ENCODE measurements at regions not wholly inside any gene's neighbourhood (a gene's known extent, or its start where the extent isn't known, plus 50 kb on each side); places are given as distances from the start of the nearest gene placed in this dataset.

- no CpG with 5 or more reads among the region's 4 CpGs for whole genome bisulfite sequencing (ENCODE audit: extremely low coverage, insufficient coverage, insufficient read length)
- Histone ChIP-seq H2AK5ac (ENCODE audit: low read length) (no peak overlapping the region), H2AFZ (ENCODE audit: insufficient read depth, low read length, poor library complexity) (no peak overlapping the region)
Measured at GRCh38 chr9:90085633-90086032, 480.8 kb downstream of the GADD45G start.

GRCh38 chr9:90086101-90086511, 481.3 kb downstream of the GADD45G start:
- Histone ChIP-seq H2BK5ac (ENCODE audit: low read depth, low read length, poor library complexity) (no peak overlapping the region), H3K14ac (ENCODE audit: low read length) (no peak overlapping the region), H3K79me2 (ENCODE audit: control insufficient read depth, insufficient read depth, low read length, poor library complexity) (no peaks in the 10 kb centered on the region), H4K12ac (ENCODE audit: low read depth, low read length) (no peak overlapping the region), H3K27ac (ENCODE audit: low read depth, low read length) (no peak overlapping the region), H4K8ac (ENCODE audit: low read depth, low read length) (no peak overlapping the region), H3K79me1 (ENCODE audit: low read length) (no peaks in the 10 kb centered on the region), H3K27me3 (ENCODE audit: insufficient read depth, low read length) (no peaks in the 10 kb centered on the region), H2AK5ac (ENCODE audit: low read length) (no peak overlapping the region), H3K9ac (ENCODE audit: low read length) (no peak overlapping the region), H3K4ac (ENCODE audit: low read depth, low read length) (no peak overlapping the region), H3K23ac (ENCODE audit: low read length) (no peak overlapping the region), H2BK12ac (ENCODE audit: low read length) (no peak overlapping the region), H3K36me3 (ENCODE audit: control insufficient read depth in 1 of 2, insufficient read depth in 2 of 2, low read length in 2 of 2) (no peaks in the 10 kb centered on the region), H2AFZ (ENCODE audit: insufficient read depth, low read length, poor library complexity) (no peak overlapping the region), H3K18ac (ENCODE audit: low read length) (no peak overlapping the region), H2BK120ac (ENCODE audit: insufficient read depth, low read length, poor library complexity) (no peak overlapping the region), H3K9me3 (ENCODE audit: insufficient read depth, low read depth, low read length) (peaks cover 4% of the 10 kb centered on the region), H4K91ac (ENCODE audit: low read depth, low read length) (no peak overlapping the region), H3K4me2 (ENCODE audit: low read length) (no peak overlapping the region), H3K4me1 (ENCODE audit: control insufficient read depth in 1 of 2, insufficient read depth in 2 of 2, low read length in 2 of 2) (no peaks in the 10 kb centered on the region), H3K4me3 (ENCODE audit: low read depth, low read length) (no peak overlapping the region)
- DNase-seq = peak in 1 of 2 donors; percentile 10
- no CpG with 5 or more reads among the region's 2 CpGs for WGBS (ENCODE audit: extremely low coverage, insufficient coverage, insufficient read length)

More at GRCh38 chr9:90085633-90086032, 480.8 kb downstream of the GADD45G start:
- H3K79me1 ChIP-seq (ENCODE audit: low read length) = no peaks in the 10 kb centered on the region
- no peaks in the 10 kb centered on the region for H3K27me3 ChIP-seq (ENCODE audit: insufficient read depth, low read length)
- H3K18ac ChIP-seq (ENCODE audit: low read length) = no peak overlapping the region
- no peak overlapping the region for H3K27ac ChIP-seq (ENCODE audit: low read depth, low read length)
- no peak overlapping the region for H4K91ac ChIP-seq (ENCODE audit: low read depth, low read length)
- no peak overlapping the region for H4K12ac ChIP-seq (ENCODE audit: low read depth, low read length)
- DNase-seq = no peak
- no peak overlapping the region for H2BK5ac ChIP-seq (ENCODE audit: low read depth, low read length, poor library complexity)
- H2BK120ac ChIP-seq (ENCODE audit: insufficient read depth, low read length, poor library complexity) = no peak overlapping the region
- H3K23ac ChIP-seq (ENCODE audit: low read length) = peak overlapping the region; percentile 47
- no peak overlapping the region for H3K14ac ChIP-seq (ENCODE audit: low read length)
- no peaks in the 10 kb centered on the region for H3K79me2 ChIP-seq (ENCODE audit: control insufficient read depth, insufficient read depth, low read length, poor library complexity)
- H3K9ac ChIP-seq (ENCODE audit: low read length) = no peak overlapping the region
- no peak overlapping the region for H3K4me3 ChIP-seq (ENCODE audit: low read depth, low read length)
- H2BK12ac ChIP-seq (ENCODE audit: low read length) = no peak overlapping the region
- no peak overlapping the region for H3K4me2 ChIP-seq (ENCODE audit: low read length)
- no peak overlapping the region for H4K8ac ChIP-seq (ENCODE audit: low read depth, low read length)
- H3K4ac ChIP-seq (ENCODE audit: low read depth, low read length) = no peak overlapping the region
- H3K4me1 ChIP-seq (ENCODE audit: control insufficient read depth in 1 of 2, insufficient read depth in 2 of 2, low read length in 2 of 2) = no peaks in the 10 kb centered on the region
- H3K36me3 ChIP-seq (ENCODE audit: control insufficient read depth in 1 of 2, insufficient read depth in 2 of 2, low read length in 2 of 2) = no peaks in the 10 kb centered on the region
- peaks cover 4% of the 10 kb centered on the region for H3K9me3 ChIP-seq (ENCODE audit: insufficient read depth, low read depth, low read length)

- Histone ChIP-seq H3K14ac (ENCODE audit: low read length) (no peak overlapping the region), H4K91ac (ENCODE audit: low read depth, low read length) (no peak overlapping the region), H3K27me3 (ENCODE audit: insufficient read depth, low read length) (no peaks in the 10 kb centered on the region), H3K79me1 (ENCODE audit: low read length) (no peaks in the 10 kb centered on the region), H3K4me1 (ENCODE audit: control insufficient read depth in 1 of 2, insufficient read depth in 2 of 2, low read length in 2 of 2) (no peaks in the 10 kb centered on the region), H2BK5ac (ENCODE audit: low read depth, low read length, poor library complexity) (no peak overlapping the region), H3K36me3 (ENCODE audit: control insufficient read depth in 1 of 2, insufficient read depth in 2 of 2, low read length in 2 of 2) (no peaks in the 10 kb centered on the region), H3K4me2 (ENCODE audit: low read length) (no peak overlapping the region), H3K79me2 (ENCODE audit: control insufficient read depth, insufficient read depth, low read length, poor library complexity) (no peaks in the 10 kb centered on the region), H4K12ac (ENCODE audit: low read depth, low read length) (no peak overlapping the region), H3K23ac (ENCODE audit: low read length) (no peak overlapping the region), H3K4me3 (ENCODE audit: low read depth, low read length) (no peak overlapping the region), H3K9me3 (ENCODE audit: insufficient read depth, low read depth, low read length) (no peaks in the 10 kb centered on the region), H2AK5ac (ENCODE audit: low read length) (no peak overlapping the region), H2BK12ac (ENCODE audit: low read length) (no peak overlapping the region), H2BK120ac (ENCODE audit: insufficient read depth, low read length, poor library complexity) (no peak overlapping the region), H3K18ac (ENCODE audit: low read length) (no peak overlapping the region), H3K4ac (ENCODE audit: low read depth, low read length) (no peak overlapping the region), H3K9ac (ENCODE audit: low read length) (no peak overlapping the region), H3K27ac (ENCODE audit: low read depth, low read length) (no peak overlapping the region), H2AFZ (ENCODE audit: insufficient read depth, low read length, poor library complexity) (no peak overlapping the region), H4K8ac (ENCODE audit: low read depth, low read length) (no peak overlapping the region)
- no CpG with 5 or more reads among the region's 6 CpGs for WGBS (ENCODE audit: extremely low coverage, insufficient coverage, insufficient read length)
- DNase-seq = no peak
Measured at GRCh38 chr9:90088434-90088833, 483.6 kb downstream of the GADD45G start.

DNA sequence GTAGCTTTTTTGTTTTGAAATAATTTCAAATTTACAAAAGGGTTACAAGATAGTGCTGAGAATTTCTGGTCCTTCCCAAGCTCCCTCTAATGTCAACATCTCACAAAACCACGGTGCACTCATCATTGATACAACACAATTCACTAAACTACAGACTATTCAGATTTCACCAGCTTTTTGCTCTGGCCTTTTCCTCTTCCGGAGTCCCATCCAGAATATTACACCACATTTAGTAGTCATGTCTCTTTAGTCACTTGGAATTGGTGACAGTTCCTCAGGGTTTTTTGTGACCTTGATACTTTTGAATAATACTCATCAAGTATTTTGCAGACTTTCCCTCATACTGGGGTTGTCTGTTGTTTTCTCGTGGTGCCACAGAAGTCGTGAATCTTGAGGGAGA, 484.0 kb downstream of the GADD45G start:
- no peaks in the 10 kb centered on the region for H3K27me3 ChIP-seq (ENCODE audit: insufficient read depth, low read length)
- H3K9ac ChIP-seq (ENCODE audit: low read length) = no peak overlapping the region
- no peak overlapping the region for H3K4me2 ChIP-seq (ENCODE audit: low read length)
- no peak overlapping the region for H3K4ac ChIP-seq (ENCODE audit: low read depth, low read length)
- no peaks in the 10 kb centered on the region for H3K79me2 ChIP-seq (ENCODE audit: control insufficient read depth, insufficient read depth, low read length, poor library complexity)
- H3K23ac ChIP-seq (ENCODE audit: low read length) = no peak overlapping the region
- no peak overlapping the region for H3K4me3 ChIP-seq (ENCODE audit: low read depth, low read length)
- no peaks in the 10 kb centered on the region for H3K79me1 ChIP-seq (ENCODE audit: low read length)
- H4K8ac ChIP-seq (ENCODE audit: low read depth, low read length) = no peak overlapping the region
- H2BK5ac ChIP-seq (ENCODE audit: low read depth, low read length, poor library complexity) = no peak overlapping the region
- H3K27ac ChIP-seq (ENCODE audit: low read depth, low read length) = no peak overlapping the region
- no peak overlapping the region for H3K18ac ChIP-seq (ENCODE audit: low read length)
- no peak overlapping the region for H4K12ac ChIP-seq (ENCODE audit: low read depth, low read length)
- H3K14ac ChIP-seq (ENCODE audit: low read length) = no peak overlapping the region
- no peak for DNase-seq
- no peaks in the 10 kb centered on the region for H3K36me3 ChIP-seq (ENCODE audit: control insufficient read depth in 1 of 2, insufficient read depth in 2 of 2, low read length in 2 of 2)
- no CpG with 5 or more reads among the region's 4 CpGs for whole genome bisulfite sequencing (ENCODE audit: extremely low coverage, insufficient coverage, insufficient read length)
- no peak overlapping the region for H2AK5ac ChIP-seq (ENCODE audit: low read length)
- no peak overlapping the region for H2BK12ac ChIP-seq (ENCODE audit: low read length)
- no peak overlapping the region for H4K91ac ChIP-seq (ENCODE audit: low read depth, low read length)
- no peaks in the 10 kb centered on the region for H3K9me3 ChIP-seq (ENCODE audit: insufficient read depth, low read depth, low read length)
- no peaks in the 10 kb centered on the region for H3K4me1 ChIP-seq (ENCODE audit: control insufficient read depth in 1 of 2, insufficient read depth in 2 of 2, low read length in 2 of 2)
- no peak overlapping the region for H2BK120ac ChIP-seq (ENCODE audit: insufficient read depth, low read length, poor library complexity)
- no peak overlapping the region for H2AFZ ChIP-seq (ENCODE audit: insufficient read depth, low read length, poor library complexity)
